Vagina (tissue), 2 donors: ENCODE measurements at regions not wholly inside any gene's neighbourhood (a gene's known extent, or its start where the extent isn't known, plus 50 kb on each side); places are given as distances from the start of the nearest gene placed in this dataset.

Experiments used
- DNase-seq, 2 donors: peaks; one replicate each; pipeline ENCODE4 v3.0.0-alpha.2; 2017; ENCODE audit errors: extremely low spot score in 2 of 2
- H3K27ac ChIP-seq: fragments of 200-600 bp; sonication (generic); one replicate; pipeline ENCODE4 v1.5.1; 2019
- H3K27me3 ChIP-seq: fragments of 200-600 bp; sonication (generic); one replicate; pipeline ENCODE4 v1.5.1; 2019
- H3K36me3 ChIP-seq, 2 donors: fragments of 200-600 bp; sonication (generic); one replicate each; pipeline ENCODE4 v1.5.1; 2017 to 2019
- H3K4me1 ChIP-seq: fragments of 200-600 bp; sonication (generic); one replicate; pipeline ENCODE4 v1.5.1; 2019
- H3K4me3 ChIP-seq, 2 donors: fragments of 200-600 bp; sonication (generic); 1 replicate in 1 of 2; 2 replicates in 1 of 2; pipeline ENCODE4 v1.5.1; 2016 to 2019
- H3K9me3 ChIP-seq: fragments of 200-600 bp; sonication (generic); one replicate; pipeline ENCODE4 v1.5.1; 2019
- CTCF ChIP-seq, 3 experiments: fragments of 450-650 bp in 2 of 3; fragments of 200-600 bp in 1 of 3; sonication (generic) in 1 of 3; IDR thresholded peaks; one replicate each; pipeline ENCODE4 v1.5.1; 2017 to 2019; ENCODE audit warnings: antibody characterized with exemption in 3 of 3, mild to moderate bottlenecking in 2 of 3, moderate library complexity in 2 of 3
- POLR2A ChIP-seq, 2 donors: fragments of 450-650 bp; IDR thresholded peaks; one replicate each; pipeline ENCODE4 v1.6.1; 2017; ENCODE audit warnings: antibody characterized with exemption in 2 of 2, mild to moderate bottlenecking in 2 of 2, moderate library complexity in 2 of 2
- POLR2AphosphoS5 ChIP-seq, 2 donors: sonication (generic); formaldehyde crosslinking; IDR thresholded peaks; one replicate each; pipeline ENCODE4 v1.9.0; 2017; ENCODE audit warnings: antibody characterized with exemption in 2 of 2, mild to moderate bottlenecking in 2 of 2, low read depth in 1 of 2; ENCODE audit not compliant: insufficient read depth in 1 of 2
- intact Hi-C: fragments of 100-400 bp; cut with DNase I; formaldehyde crosslinking; loops from one replicate; pipeline ENCODE4 v1.15.1; 2023

DNA sequence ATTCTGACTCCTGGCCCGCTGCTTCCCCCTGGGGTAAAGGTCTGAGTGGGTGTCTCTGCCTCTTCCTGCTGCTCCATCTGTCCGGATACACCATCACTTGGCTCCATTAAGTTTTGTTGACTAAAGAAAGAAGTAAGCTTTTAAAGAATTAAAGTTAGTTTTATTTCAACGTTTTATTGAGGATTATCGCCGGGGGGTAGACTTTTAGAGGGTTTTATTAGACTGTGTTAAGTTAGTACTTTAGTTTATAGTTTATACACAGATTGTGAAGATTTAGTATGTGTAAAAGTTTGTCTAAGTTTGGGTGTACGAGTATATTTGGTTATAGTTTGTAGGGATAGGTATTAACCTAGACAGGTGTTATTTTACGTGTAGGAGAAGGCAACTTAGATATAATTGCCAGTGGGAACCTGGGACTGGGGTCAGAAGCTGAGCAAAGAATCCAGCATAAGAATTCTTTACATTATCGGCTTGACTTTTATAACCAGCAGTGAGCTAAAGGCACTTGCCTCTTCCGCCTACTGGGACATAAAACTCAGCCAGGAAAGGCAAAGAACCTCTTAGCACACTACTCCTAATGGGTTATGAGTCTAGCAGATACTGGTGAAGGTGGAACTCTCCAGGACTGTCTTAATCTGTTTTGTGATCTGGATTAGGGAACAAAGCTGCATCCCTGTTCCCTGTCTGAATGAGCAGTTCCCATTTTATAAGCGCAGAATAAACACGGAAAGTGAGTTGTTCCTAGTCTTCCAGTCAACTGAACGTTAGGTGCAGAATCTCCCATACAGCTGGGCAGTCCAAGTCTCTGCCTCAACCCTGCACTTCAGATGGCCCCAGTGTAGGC, 131.3 kb downstream of the FAM43A start:
- Histone ChIP-seq H3K27ac (no peak overlapping the region), H3K27me3 (no peaks in the 10 kb centered on the region), H3K9me3 (no peaks in the 10 kb centered on the region), H3K36me3 (no peaks in the 10 kb centered on the region), H3K4me3 (no peak overlapping the region), H3K4me1 (no peaks in the 10 kb centered on the region)
- intact Hi-C loops: no loop called here
- TF ChIP-seq CTCF (IDR thresholded peaks at IDR 0.05): no peak
- no peak for TF ChIP-seq POLR2A (IDR thresholded peaks at IDR 0.05)
- TF ChIP-seq POLR2AphosphoS5 (IDR thresholded peaks at IDR 0.05; ENCODE audit: insufficient read depth in 1 of 2, low read depth in 1 of 2): no peak
- no peak for DNase-seq

GRCh38 chr3:194817592-194817930, 131.9 kb downstream of the FAM43A start:
- Histone ChIP-seq H3K4me1 (no peaks in the 10 kb centered on the region), H3K27ac (no peak overlapping the region), H3K9me3 (no peaks in the 10 kb centered on the region), H3K27me3 (no peaks in the 10 kb centered on the region), H3K36me3 (no peaks in the 10 kb centered on the region), H3K4me3 (no peak overlapping the region)
- no peak for DNase-seq
- intact Hi-C loops: no loop called here
- no peak for TF ChIP-seq POLR2A (IDR thresholded peaks at IDR 0.05)
- no peak for TF ChIP-seq CTCF (IDR thresholded peaks at IDR 0.05)

- Histone ChIP-seq H3K4me3 (no peak overlapping the region), H3K27ac (no peak overlapping the region), H3K27me3 (no peaks in the 10 kb centered on the region), H3K36me3 (no peaks in the 10 kb centered on the region), H3K9me3 (no peaks in the 10 kb centered on the region), H3K4me1 (no peaks in the 10 kb centered on the region)
- intact Hi-C loops: no loop called here
- no peak for DNase-seq
- TF ChIP-seq POLR2AphosphoS5 (IDR thresholded peaks at IDR 0.05; ENCODE audit: insufficient read depth in 1 of 2, low read depth in 1 of 2): no peak
- TF ChIP-seq CTCF (IDR thresholded peaks at IDR 0.05): no peak
- TF ChIP-seq POLR2A (IDR thresholded peaks at IDR 0.05): no peak
Measured at GRCh38 chr3:194817936-194818335, 132.3 kb downstream of the FAM43A start.

GRCh38 chr3:194824100-194824499, 138.4 kb downstream of the FAM43A start:
- Histone ChIP-seq H3K36me3 (no peaks in the 10 kb centered on the region), H3K27me3 (no peaks in the 10 kb centered on the region), H3K9me3 (no peaks in the 10 kb centered on the region), H3K27ac (no peak overlapping the region), H3K4me1 (peaks cover 3% of the 10 kb centered on the region), H3K4me3 (no peak overlapping the region)
- no peak for TF ChIP-seq POLR2AphosphoS5 (IDR thresholded peaks at IDR 0.05; ENCODE audit: insufficient read depth in 1 of 2, low read depth in 1 of 2)
- no peak for TF ChIP-seq POLR2A (IDR thresholded peaks at IDR 0.05)
- TF ChIP-seq CTCF (IDR thresholded peaks at IDR 0.05): no peak
- intact Hi-C loops: no loop called here
- no peak for DNase-seq

DNA sequence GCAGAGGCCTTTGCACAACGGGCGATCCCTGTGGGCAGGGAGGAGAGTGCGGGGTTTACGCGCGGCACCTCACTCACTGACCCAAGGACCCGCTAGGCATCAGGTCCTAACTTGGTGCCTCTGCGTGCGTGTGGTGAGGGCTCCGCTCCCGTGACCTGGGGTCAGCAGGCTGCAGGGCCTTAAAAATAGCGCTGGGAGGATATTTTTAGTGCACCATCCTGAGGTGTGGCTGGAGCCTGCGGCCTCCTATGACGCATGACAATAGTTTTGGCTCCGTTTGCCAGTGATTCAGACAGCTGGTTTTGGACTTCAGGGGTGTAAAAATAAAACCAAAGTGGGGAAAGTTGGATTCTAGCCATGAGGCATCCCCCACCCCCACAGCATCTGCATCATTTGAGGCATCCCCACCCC, 139.0 kb downstream of the FAM43A start:
- H3K27ac ChIP-seq: no peak overlapping the region
- intact Hi-C loops: no loop called here
- no peak for DNase-seq
- H3K4me3 ChIP-seq: no peak overlapping the region
- no peaks in the 10 kb centered on the region for H3K9me3 ChIP-seq
- peaks cover 3% of the 10 kb centered on the region for H3K4me1 ChIP-seq
- H3K27me3 ChIP-seq: no peaks in the 10 kb centered on the region
- TF ChIP-seq POLR2AphosphoS5 (IDR thresholded peaks at IDR 0.05; ENCODE audit: insufficient read depth in 1 of 2, low read depth in 1 of 2) (no peak), CTCF (IDR thresholded peaks at IDR 0.05) (no peak), POLR2A (IDR thresholded peaks at IDR 0.05) (no peak)
- H3K36me3 ChIP-seq: no peaks in the 10 kb centered on the region
